ENCODE measurements at regions not wholly inside any gene's neighbourhood (a gene's known extent, or its start where the extent isn't known, plus 50 kb on each side); places are given as distances from the start of the nearest gene placed in this dataset.
"Not testable (repeated sequence)": the region's sequence is repeated elsewhere in the genome, so short reads cannot be mapped to it uniquely, and the experiment has no call there.

- DNase-seq: no peak
Observed at GRCh38 chr4:4663028-4663427, 121.2 kb upstream of the STX18 start.

- no peak for DNase-seq
Observed at GRCh38 chr4:4662230-4662629, 120.4 kb upstream of the STX18 start.

- no peak for DNase-seq
Observed at GRCh38 chr4:4659871-4660651, 118.2 kb upstream of the STX18 start.

GRCh38 chr4:4658052-4658451, 116.2 kb upstream of the STX18 start:
- DNase-seq: no peak

- DNase-seq: no peak
Observed at GRCh38 chr4:4656977-4657376, 115.1 kb upstream of the STX18 start.

GRCh38 chr4:4655901-4656300, 114.1 kb upstream of the STX18 start:
- no peak for DNase-seq

- no peak for DNase-seq
Observed at GRCh38 chr4:4655011-4655410, 113.2 kb upstream of the STX18 start.

GRCh38 chr4:4651811-4652755, 110.2 kb upstream of the STX18 start:
- no peak for DNase-seq

GRCh38 chr4:4647041-4647440, 105.2 kb upstream of the STX18 start:
- no peak for DNase-seq

GRCh38 chr4:4645743-4646142, 103.9 kb upstream of the STX18 start:
- DNase-seq: no peak

GRCh38 chr4:4644277-4644676, 102.4 kb upstream of the STX18 start:
- not testable (repeated sequence) for DNase-seq

- not testable (repeated sequence) for DNase-seq
Observed at GRCh38 chr4:4643743-4644142, 101.9 kb upstream of the STX18 start.

GRCh38 chr4:4643306-4643705, 101.5 kb upstream of the STX18 start:
- DNase-seq: no peak

GRCh38 chr4:4642496-4643000, 100.7 kb upstream of the STX18 start:
- DNase-seq: no peak

- no peak for DNase-seq
Observed at GRCh38 chr4:4641661-4642495, 100.0 kb upstream of the STX18 start.

GRCh38 chr4:4641254-4641653, 99.4 kb upstream of the STX18 start:
- no peak for DNase-seq

- DNase-seq: no peak
Observed at GRCh38 chr4:4640692-4641091, 98.8 kb upstream of the STX18 start.

- DNase-seq: no peak
Observed at GRCh38 chr4:4639370-4639769, 97.5 kb upstream of the STX18 start.

- no peak for DNase-seq
Observed at GRCh38 chr4:4637710-4638109, 95.9 kb upstream of the STX18 start.

- no peak for DNase-seq
Observed at GRCh38 chr4:4633431-4633830, 91.6 kb upstream of the STX18 start.

GRCh38 chr4:4631150-4631549, 89.3 kb upstream of the STX18 start:
- no peak for DNase-seq

GRCh38 chr4:4627906-4628305, 86.1 kb upstream of the STX18 start:
- no peak for DNase-seq

- DNase-seq: no peak
Observed at GRCh38 chr4:4627111-4627510, 85.3 kb upstream of the STX18 start.
